NCI-H1417 (cell line): ENCODE measurements at regions not wholly inside any gene's neighbourhood (a gene's known extent, or its start where the extent isn't known, plus 50 kb on each side); places are given as distances from the start of the nearest gene placed in this dataset.

Experiments
- DNase-seq, 3 experiments: peaks; one replicate each; lab custom pipeline; 2025; lab: John Stamatoyannopoulos, UW

- no peak for DNase-seq
Observed at GRCh38 chr11:79678780-79679452, 238.1 kb upstream of the TENM4 start.

GRCh38 chr11:79676396-79676795 lies 235.6 kb upstream of the TENM4 start:
- no peak for DNase-seq

- DNase-seq, result no peak
Observed at GRCh38 chr11:79675081-79675480, 234.3 kb upstream of the TENM4 start.

GRCh38 chr11:79672786-79673185 lies 232.0 kb upstream of the TENM4 start:
- DNase-seq, result no peak

GRCh38 chr11:79671401-79671800 lies 230.6 kb upstream of the TENM4 start:
- DNase-seq, result peak in 1 of 3 experiments; percentile 26

- DNase-seq, result peak in 1 of 3 experiments; percentile 16
Observed at GRCh38 chr11:79670882-79671281, 230.1 kb upstream of the TENM4 start.

- no peak for DNase-seq
Observed at GRCh38 chr11:79668575-79668974, 227.7 kb upstream of the TENM4 start.

- no peak for DNase-seq
Observed at GRCh38 chr11:79667380-79667779, 226.6 kb upstream of the TENM4 start.

- DNase-seq, result peak; percentile 60 to 97 (median 78)
Observed at GRCh38 chr11:79663017-79663416, 222.2 kb upstream of the TENM4 start.

GRCh38 chr11:79661373-79661772 lies 220.5 kb upstream of the TENM4 start:
- peak in 1 of 3 experiments; percentile 25 for DNase-seq

GRCh38 chr11:79648766-79649520 lies 208.1 kb upstream of the TENM4 start:
- DNase-seq, result no peak

GRCh38 chr11:79637219-79637618 lies 196.4 kb upstream of the TENM4 start:
- DNase-seq, result no peak

- no peak for DNase-seq
Observed at GRCh38 chr11:79634905-79635304, 194.1 kb upstream of the TENM4 start.

- DNase-seq, result no peak
Observed at GRCh38 chr11:79627281-79627680, 186.5 kb upstream of the TENM4 start.

- DNase-seq, result no peak
Observed at GRCh38 chr11:79626135-79627075, 185.6 kb upstream of the TENM4 start.

GRCh38 chr11:79623375-79623774 lies 182.5 kb upstream of the TENM4 start:
- DNase-seq, result no peak

GRCh38 chr11:79617561-79617960 lies 176.7 kb upstream of the TENM4 start:
- no peak for DNase-seq

- DNase-seq, result no peak
Observed at GRCh38 chr11:79616392-79616851, 175.6 kb upstream of the TENM4 start.

- no peak for DNase-seq
Observed at GRCh38 chr11:79615425-79615824, 174.6 kb upstream of the TENM4 start.

GRCh38 chr11:79610678-79611077 lies 169.8 kb upstream of the TENM4 start:
- no peak for DNase-seq

GRCh38 chr11:79610139-79610538 lies 169.3 kb upstream of the TENM4 start:
- no peak for DNase-seq

- DNase-seq, result no peak
Observed at GRCh38 chr11:79609511-79609910, 168.7 kb upstream of the TENM4 start.
